ENCODE measurements at regions not wholly inside any gene's neighbourhood (a gene's known extent, or its start where the extent isn't known, plus 50 kb on each side); places are given as distances from the start of the nearest gene placed in this dataset.
A peak's percentile ranks its signal among the peaks of the same experiment; 100 is the strongest.
"Not testable (repeated sequence)": the region's sequence is repeated elsewhere in the genome, so short reads cannot be mapped to it uniquely, and the experiment has no call there.

DNA sequence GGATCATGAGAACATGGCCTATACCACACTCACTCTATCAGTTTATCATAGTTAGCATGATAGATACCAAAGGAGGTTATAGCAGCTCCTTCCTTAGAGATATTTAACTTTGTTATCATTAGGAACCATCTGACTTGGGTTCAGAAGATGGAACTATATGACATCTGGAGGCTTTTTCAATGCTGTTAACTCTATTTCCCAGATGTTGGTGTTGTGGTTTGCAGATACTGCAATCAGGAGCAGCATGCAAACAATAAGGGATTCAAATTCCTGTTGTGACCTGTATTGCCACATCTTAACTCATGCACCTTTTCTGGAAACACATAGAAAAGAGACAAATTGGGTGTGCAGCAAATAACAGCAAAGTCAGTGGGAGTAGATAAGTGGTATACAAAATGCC is 201.7 kb downstream of the NNT start:
- no peak for DNase-seq

GRCh38 chr5:43804041-43804440 is 201.1 kb downstream of the NNT start:
- DNase-seq, result no peak

GRCh38 chr5:43802651-43803050 is 199.7 kb downstream of the NNT start:
- DNase-seq, result no peak

- DNase-seq, result no peak
Measured at GRCh38 chr5:43802119-43802518, 199.1 kb downstream of the NNT start.

GRCh38 chr5:43798740-43799139 is 195.8 kb downstream of the NNT start:
- no peak for DNase-seq

GRCh38 chr5:43791880-43792279 is 188.9 kb downstream of the NNT start:
- DNase-seq, result not testable (repeated sequence)

DNA sequence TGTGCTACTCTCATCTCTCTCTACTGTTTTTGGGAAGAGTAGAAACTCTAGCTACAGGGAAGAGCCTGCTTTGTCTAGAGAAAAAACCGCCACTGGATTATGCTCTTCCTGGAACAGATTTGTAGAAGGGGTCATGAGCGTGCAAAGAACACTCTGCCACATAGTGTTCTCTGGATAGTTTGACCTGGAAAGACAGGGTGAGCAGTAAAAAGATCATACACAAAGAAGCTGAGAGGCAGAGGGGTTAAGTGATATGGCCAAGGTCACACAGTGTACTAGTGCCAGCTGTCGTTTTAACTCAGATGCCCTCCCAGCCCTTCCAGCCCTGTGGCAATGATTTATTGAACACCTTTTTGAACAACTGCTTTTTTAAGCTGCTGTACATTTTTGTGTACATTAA is 182.2 kb downstream of the NNT start:
- no peak for DNase-seq

DNA sequence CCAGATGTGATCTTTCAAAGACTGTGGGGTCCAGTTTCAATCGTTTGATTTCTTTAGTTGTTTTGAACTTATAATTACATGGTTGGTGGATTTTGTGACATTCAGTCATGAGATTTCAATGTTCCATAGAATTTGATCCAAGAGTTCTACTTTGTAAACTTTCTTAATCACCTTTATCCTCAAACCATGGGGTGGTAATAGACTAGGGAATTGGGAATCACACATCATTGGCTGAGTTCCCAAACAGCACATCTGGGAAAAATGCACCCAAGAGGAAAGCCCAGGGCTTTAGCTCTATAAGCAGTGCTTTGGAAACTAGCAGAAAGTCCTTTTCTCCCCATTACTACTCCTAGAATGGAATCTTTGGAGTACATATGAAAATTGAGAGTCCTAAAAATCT is 177.6 kb downstream of the NNT start:
- DNase-seq, result no peak

- DNase-seq, result no peak
Measured at GRCh38 chr5:43774881-43775399, 172.0 kb downstream of the NNT start.

- no peak for DNase-seq
Measured at GRCh38 chr5:43773478-43773844, 170.5 kb downstream of the NNT start.

GRCh38 chr5:43772764-43773477 is 169.9 kb downstream of the NNT start:
- peak; percentile 37 for DNase-seq

GRCh38 chr5:43772458-43772763 is 169.4 kb downstream of the NNT start:
- no peak for DNase-seq

DNA sequence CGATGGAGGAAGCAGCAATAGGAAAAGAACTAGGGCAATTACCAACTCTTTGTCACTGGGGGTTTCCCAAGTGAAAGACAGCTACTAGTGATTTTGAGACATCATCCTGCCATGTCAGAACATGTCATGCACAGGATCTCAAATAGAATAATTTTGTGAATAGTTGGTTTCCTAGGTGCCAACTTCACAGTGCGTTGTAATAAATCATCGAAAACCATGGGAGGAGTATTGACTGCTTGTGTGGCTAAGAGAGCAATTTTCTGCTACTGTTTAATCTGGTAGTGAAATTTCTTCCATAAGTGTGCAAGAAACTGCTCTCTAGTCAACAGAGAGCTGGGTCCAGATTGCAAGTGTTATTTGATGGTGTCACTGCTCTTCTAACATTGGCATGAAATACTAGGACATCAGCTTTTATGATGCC is 168.6 kb downstream of the NNT start:
- peak; percentile 17 for DNase-seq

GRCh38 chr5:43769571-43770355 is 166.8 kb downstream of the NNT start:
- no peak for DNase-seq

Measured in NCI-H446 treated with DMSO at 0.1 percent for 48 hours (cell line).